H9 (cell line): ENCODE measurements at regions not wholly inside any gene's neighbourhood (a gene's known extent, or its start where the extent isn't known, plus 50 kb on each side); places are given as distances from the start of the nearest gene placed in this dataset.

Source experiments
- DNase-seq: peaks from one replicate; pipeline ENCODE4 v3.0.0-alpha.2; 2017
- H2AFZ ChIP-seq: one replicate; pipeline ENCODE4 v1.6.1; 2013; ENCODE audit warnings: mild to moderate bottlenecking, low read length, control low read depth, moderate library complexity
- H2AK5ac ChIP-seq: 2 replicates; pipeline ENCODE4 v1.6.1; 2013; ENCODE audit warnings: low read length, control low read depth, mixed read lengths; ENCODE audit not compliant: insufficient read length
- H2BK120ac ChIP-seq: one replicate; pipeline ENCODE4 v1.6.1; 2013; ENCODE audit warnings: low read depth, mild to moderate bottlenecking, low read length, control low read depth, inconsistent platforms; ENCODE audit not compliant: poor library complexity, severe bottlenecking
- H2BK12ac ChIP-seq: 2 replicates; pipeline ENCODE4 v1.6.1; 2013; ENCODE audit warnings: low read length, control low read depth, mixed read lengths, low read depth; ENCODE audit not compliant: insufficient read length
- H2BK15ac ChIP-seq: 2 replicates; pipeline ENCODE4 v1.6.1; 2013; ENCODE audit warnings: low read depth, low read length, control low read depth
- H2BK20ac ChIP-seq: one replicate; pipeline ENCODE4 v1.6.1; 2013; ENCODE audit warnings: low read depth, mild to moderate bottlenecking, low read length, control low read depth, inconsistent platforms; ENCODE audit not compliant: poor library complexity, severe bottlenecking
- H2BK5ac ChIP-seq: 2 replicates; pipeline ENCODE4 v1.6.1; 2013; ENCODE audit warnings: low read length, control low read depth, mixed read lengths; ENCODE audit not compliant: insufficient read length
- H3K14ac ChIP-seq: 2 replicates; pipeline ENCODE4 v1.6.1; 2013; ENCODE audit warnings: low read length, control low read depth; ENCODE audit not compliant: insufficient read depth
- H3K18ac ChIP-seq: 2 replicates; pipeline ENCODE4 v1.6.1; 2013; ENCODE audit warnings: low read depth, mild to moderate bottlenecking, mixed read lengths, low read length, control low read depth; ENCODE audit not compliant: insufficient read length
- H3K23ac ChIP-seq: 2 replicates; pipeline ENCODE4 v1.6.1; 2013; ENCODE audit warnings: low read length, control low read depth, mixed read lengths, low read depth; ENCODE audit not compliant: insufficient read length
- H3K23me2 ChIP-seq: 2 replicates; pipeline ENCODE4 v1.6.1; 2013; ENCODE audit warnings: low read depth, mild to moderate bottlenecking, mixed read lengths, low read length, control low read depth; ENCODE audit not compliant: insufficient read length, poor library complexity, severe bottlenecking
- H3K27ac ChIP-seq: 2 replicates; pipeline ENCODE4 v1.5.1; 2013; ENCODE audit warnings: low read length, control low read depth, mixed read lengths, low read depth; ENCODE audit not compliant: insufficient read length
- H3K27me3 ChIP-seq: 2 replicates; pipeline ENCODE4 v1.6.1; 2013; ENCODE audit warnings: low read length, control low read depth, inconsistent platforms; ENCODE audit not compliant: insufficient read depth
- H3K4ac ChIP-seq: 2 replicates; pipeline ENCODE4 v1.6.1; 2013; ENCODE audit warnings: low read depth, mild to moderate bottlenecking, control low read depth, inconsistent platforms, low read length, moderate library complexity
- H3K4me1 ChIP-seq: 2 replicates; pipeline ENCODE4 v1.6.1; 2013; ENCODE audit warnings: low read length, control low read depth, inconsistent platforms; ENCODE audit not compliant: insufficient read depth
- H3K4me2 ChIP-seq: 2 replicates; pipeline ENCODE4 v1.6.1; 2013; ENCODE audit warnings: low read length, control low read depth, mixed read lengths; ENCODE audit not compliant: insufficient read length, insufficient read depth
- H3K56ac ChIP-seq: 2 replicates; pipeline ENCODE4 v1.6.1; 2013; ENCODE audit warnings: low read depth, mild to moderate bottlenecking, mixed read lengths, low read length, control low read depth; ENCODE audit not compliant: insufficient read length
- H3K79me1 ChIP-seq: 2 replicates; pipeline ENCODE4 v1.6.1; 2013; ENCODE audit warnings: low read depth, mild to moderate bottlenecking, moderate library complexity, low read length, control low read depth, inconsistent platforms; ENCODE audit not compliant: insufficient read depth, poor library complexity, severe bottlenecking
- H3K79me2 ChIP-seq: 2 replicates; pipeline ENCODE4 v1.6.1; 2013; ENCODE audit warnings: low read length, control low read depth, inconsistent platforms; ENCODE audit not compliant: insufficient read depth
- H3K9ac ChIP-seq: 2 replicates; pipeline ENCODE4 v1.6.1; 2013; ENCODE audit warnings: low read length, control low read depth, mixed read lengths; ENCODE audit not compliant: insufficient read length; ENCODE audit errors: extremely low read depth
- H3K9me3 ChIP-seq: one replicate; pipeline ENCODE4 v1.6.1; 2013; ENCODE audit warnings: low read depth, low read length, inconsistent platforms; ENCODE audit not compliant: control insufficient read depth
- H3T11ph ChIP-seq: one replicate; pipeline ENCODE4 v1.6.1; 2013; ENCODE audit warnings: mild to moderate bottlenecking, low read length, control low read depth, inconsistent platforms
- H4K20me1 ChIP-seq: one replicate; pipeline ENCODE4 v1.6.1; 2013; ENCODE audit not compliant: control insufficient read depth, insufficient read length, insufficient read depth
- H4K5ac ChIP-seq: 2 replicates; pipeline ENCODE4 v1.6.1; 2013; ENCODE audit warnings: low read depth, mild to moderate bottlenecking, mixed read lengths, low read length, control low read depth; ENCODE audit not compliant: insufficient read length
- H4K8ac ChIP-seq: replicated peaks from 2 replicates; pipeline ENCODE4 v1.6.1; 2013; ENCODE audit warnings: low read length, control low read depth, mixed read lengths, low read depth; ENCODE audit not compliant: insufficient read length
- H4K91ac ChIP-seq: 2 replicates; pipeline ENCODE4 v1.6.1; 2013; ENCODE audit warnings: low read depth, mild to moderate bottlenecking, moderate library complexity, mixed read lengths, low read length, control low read depth; ENCODE audit not compliant: insufficient read length
- H3K27ac Mint-ChIP-seq, 3 experiments: 2 replicates in 2 of 3; 3 replicates in 1 of 3; pipeline ENCODE4 v1.8.0; 2020 to 2021; ENCODE audit warnings: mixed read lengths in 3 of 3, mild to moderate bottlenecking in 1 of 3, moderate library complexity in 1 of 3
- H3K27me3 Mint-ChIP-seq: 2 replicates; pipeline ENCODE4 v1.8.0; 2021; ENCODE audit warnings: low read depth, mild to moderate bottlenecking, moderate library complexity, mixed read lengths
- H3K36me3 Mint-ChIP-seq, 3 experiments: 2 replicates in 2 of 3; 3 replicates in 1 of 3; pipeline ENCODE4 v1.8.0; 2020 to 2021; ENCODE audit warnings: low read depth in 3 of 3, mixed read lengths in 3 of 3; ENCODE audit not compliant: insufficient read depth in 1 of 3
- H3K4me1 Mint-ChIP-seq, 2 experiments: 2 replicates each; pipeline ENCODE4 v1.8.0; 2020; ENCODE audit warnings: mixed read lengths in 2 of 2
- H3K4me3 Mint-ChIP-seq, 2 experiments: 2 replicates in 1 of 2; 3 replicates in 1 of 2; pipeline ENCODE4 v1.8.0; 2020 to 2021; ENCODE audit warnings: mild to moderate bottlenecking in 2 of 2, mixed read lengths in 2 of 2, moderate library complexity in 1 of 2
- H3K9me3 Mint-ChIP-seq, 2 experiments: 2 replicates in 1 of 2; 3 replicates in 1 of 2; pipeline ENCODE4 v1.8.0; 2020; ENCODE audit warnings: mild to moderate bottlenecking in 2 of 2, mixed read lengths in 2 of 2, moderate library complexity in 1 of 2
- WGBS: extraction: QIAGEN DNeasy Blood & Tissue Kit; methylation state at CpG from one replicate; pipeline ENCODE4 v1.1.7; 2013; ENCODE audit warnings: missing lambda C conversion rate, low lambda C conversion rate, mixed read lengths; ENCODE audit not compliant: insufficient read length; ENCODE audit errors: extremely low coverage; 5-methylcytosine and 5-hydroxymethylcytosine counted together
- TF ChIP-seq, protein P1 (sequence below): fragments of 200-600 bp; sonication (generic); conservative IDR thresholded peaks from 3 replicates; pipeline ENCODE4 v1.8.0; 2021; ENCODE audit warnings: antibody characterized with exemption, mild to moderate bottlenecking

DNA sequence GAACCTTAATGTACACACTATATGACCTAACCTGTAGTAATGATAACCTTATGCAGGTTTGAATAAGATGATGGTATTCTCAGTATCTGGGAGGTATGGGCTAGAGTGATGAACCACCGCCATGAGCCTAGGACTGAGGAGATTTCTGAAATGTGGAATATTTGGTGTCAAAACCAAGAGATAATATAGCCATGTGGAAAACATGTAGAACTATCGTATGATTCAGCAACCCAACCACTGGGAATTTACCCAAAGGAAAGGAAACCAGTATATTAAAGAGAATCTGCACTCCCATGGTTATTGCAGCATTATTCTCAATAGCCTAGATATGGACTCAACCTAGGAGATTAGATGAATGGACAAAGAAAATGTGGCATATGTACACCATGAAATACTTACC is 271.7 kb upstream of the BTG1 start:
- Histone ChIP-seq H4K20me1 (no peaks in the 10 kb centered on the region), H3K18ac (no peak overlapping the region), H3K23ac (no peak overlapping the region), H3K4me2 (no peak overlapping the region), H3K23me2 (no peaks in the 10 kb centered on the region), H3K14ac (no peak overlapping the region), H2BK12ac (no peak overlapping the region), H3K9ac (no peak overlapping the region), H3K4ac (no peak overlapping the region), H2AFZ (no peak overlapping the region), H2BK20ac (no peak overlapping the region), H3K79me2 (no peaks in the 10 kb centered on the region), H2AK5ac (no peak overlapping the region), H4K5ac (no peak overlapping the region), H3K9me3 (no peaks in the 10 kb centered on the region), H3K27ac (no peak overlapping the region), H3K79me1 (no peaks in the 10 kb centered on the region), H4K8ac (no peak overlapping the region), H3K56ac (no peak overlapping the region), H2BK5ac (no peak overlapping the region), H3K27me3 (no peaks in the 10 kb centered on the region), H2BK120ac (no peak overlapping the region), H3K4me1 (no peaks in the 10 kb centered on the region), H3T11ph (no peak overlapping the region), H2BK15ac (no peak overlapping the region), H4K91ac (no peak overlapping the region)
- H3K27ac Mint-ChIP-seq: no peak overlapping the region
- H3K4me3 Mint-ChIP-seq: no peak overlapping the region
- no peaks in the 10 kb centered on the region for H3K27me3 Mint-ChIP-seq
- no peaks in the 10 kb centered on the region for H3K36me3 Mint-ChIP-seq
- no CpG with 5 or more reads among the region's 2 CpGs for WGBS
- no peak for DNase-seq
- TF ChIP-seq, protein P1, sequence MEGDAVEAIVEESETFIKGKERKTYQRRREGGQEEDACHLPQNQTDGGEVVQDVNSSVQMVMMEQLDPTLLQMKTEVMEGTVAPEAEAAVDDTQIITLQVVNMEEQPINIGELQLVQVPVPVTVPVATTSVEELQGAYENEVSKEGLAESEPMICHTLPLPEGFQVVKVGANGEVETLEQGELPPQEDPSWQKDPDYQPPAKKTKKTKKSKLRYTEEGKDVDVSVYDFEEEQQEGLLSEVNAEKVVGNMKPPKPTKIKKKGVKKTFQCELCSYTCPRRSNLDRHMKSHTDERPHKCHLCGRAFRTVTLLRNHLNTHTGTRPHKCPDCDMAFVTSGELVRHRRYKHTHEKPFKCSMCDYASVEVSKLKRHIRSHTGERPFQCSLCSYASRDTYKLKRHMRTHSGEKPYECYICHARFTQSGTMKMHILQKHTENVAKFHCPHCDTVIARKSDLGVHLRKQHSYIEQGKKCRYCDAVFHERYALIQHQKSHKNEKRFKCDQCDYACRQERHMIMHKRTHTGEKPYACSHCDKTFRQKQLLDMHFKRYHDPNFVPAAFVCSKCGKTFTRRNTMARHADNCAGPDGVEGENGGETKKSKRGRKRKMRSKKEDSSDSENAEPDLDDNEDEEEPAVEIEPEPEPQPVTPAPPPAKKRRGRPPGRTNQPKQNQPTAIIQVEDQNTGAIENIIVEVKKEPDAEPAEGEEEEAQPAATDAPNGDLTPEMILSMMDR: no peak
- H3K9me3 Mint-ChIP-seq: no peaks in the 10 kb centered on the region; a peak in 1 of 5 replicates
- H3K4me1 Mint-ChIP-seq: peaks cover 4 to 9% of the 10 kb centered on the region in 2 experiments; a peak in 1 of 4 replicates
